CD1c-positive myeloid dendritic cell (primary cell): ENCODE measurements at regions not wholly inside any gene's neighbourhood (a gene's known extent, or its start where the extent isn't known, plus 50 kb on each side); places are given as distances from the start of the nearest gene placed in this dataset.
"Not testable (repeated sequence)": the region's sequence is repeated elsewhere in the genome, so short reads cannot be mapped to it uniquely, and the experiment has no call there.

Experiments
- DNase-seq: peaks from one replicate; pipeline ENCODE4 v3.0.0-alpha.2; 2016; ENCODE audit errors: extremely low spot score

DNA sequence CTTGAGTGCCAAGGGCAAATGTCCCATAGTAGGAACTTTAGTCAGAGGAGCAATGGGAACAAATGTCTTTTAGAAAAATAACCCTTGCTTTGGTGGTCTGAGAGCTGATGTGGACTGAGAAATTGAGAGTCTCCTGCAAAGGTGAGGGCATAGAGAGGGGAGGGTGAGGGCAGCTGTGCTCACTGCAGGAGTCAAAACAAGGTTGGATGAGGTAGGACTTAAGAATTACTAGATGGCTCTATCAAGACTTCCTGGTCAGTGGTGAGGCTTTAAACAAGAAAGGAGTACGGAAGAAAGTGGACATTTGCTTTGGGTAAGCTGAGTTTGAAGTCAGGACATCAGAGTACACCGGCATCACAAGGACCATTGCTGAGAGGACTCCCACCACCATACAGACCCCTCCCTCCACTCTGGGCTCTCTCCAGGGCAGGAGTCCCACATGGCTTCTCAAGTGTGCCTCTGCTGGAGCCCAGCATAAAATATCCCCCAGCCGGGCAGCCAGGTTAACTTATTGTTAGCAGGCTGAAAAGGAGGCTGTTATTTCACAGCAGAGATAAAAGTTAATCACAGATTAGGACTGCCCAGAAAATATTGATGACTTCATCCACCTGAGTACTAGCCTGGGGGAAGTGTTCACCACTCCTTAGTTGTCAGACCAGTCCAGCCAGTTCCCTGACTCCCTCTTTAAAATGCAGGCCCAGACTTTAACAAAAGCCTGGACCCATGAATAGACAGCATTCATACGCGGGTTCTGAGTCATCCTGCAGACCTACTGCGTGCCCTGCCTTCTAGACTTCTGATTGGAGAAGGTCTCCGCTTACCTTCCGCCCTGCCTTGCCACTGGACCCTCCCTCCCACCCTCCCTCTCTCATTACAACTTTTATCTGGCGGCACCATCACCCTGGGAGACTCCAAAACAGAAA lies 167.2 kb downstream of the BCL2L11 start:
- not testable (repeated sequence) for DNase-seq

- not testable (repeated sequence) for DNase-seq
Measured at GRCh38 chr2:111290370-111290769, 169.7 kb downstream of the BCL2L11 start.

GRCh38 chr2:111291566-111291965 lies 170.9 kb downstream of the BCL2L11 start:
- DNase-seq: not testable (repeated sequence)

DNA sequence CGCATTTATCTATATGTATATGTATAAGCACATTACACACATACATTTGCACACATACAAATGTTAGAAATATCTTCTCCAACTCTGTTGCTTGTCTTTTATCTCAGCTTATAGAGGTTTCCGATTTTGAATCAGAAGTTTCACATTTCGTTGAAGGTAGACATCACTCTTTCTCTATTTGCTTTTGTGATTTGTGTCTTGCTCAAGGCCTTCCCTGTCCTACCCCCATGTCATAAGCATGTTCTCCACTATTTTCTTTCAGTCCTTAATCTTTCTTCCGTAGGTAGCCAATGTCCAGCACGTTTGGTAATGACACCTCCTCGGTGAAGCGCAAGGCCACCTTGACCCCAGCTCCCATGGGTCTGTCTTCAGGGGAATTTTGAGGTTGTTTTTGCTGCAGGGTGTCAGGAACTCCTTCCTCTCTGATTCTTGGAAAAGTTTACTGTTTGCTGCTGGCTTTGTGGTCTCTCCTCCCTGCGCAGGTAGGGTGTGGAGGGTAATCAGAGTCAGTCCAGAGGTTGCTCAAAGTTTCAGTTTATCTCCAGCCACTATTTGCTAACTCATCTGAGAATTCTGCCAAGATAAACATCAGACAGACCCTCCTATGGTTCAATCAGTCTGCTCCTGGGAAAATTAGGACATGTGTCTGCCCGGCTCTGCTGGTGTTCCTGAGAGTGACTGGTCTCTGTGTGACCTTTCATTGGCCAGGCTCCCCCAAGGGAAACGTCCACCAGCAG lies 171.7 kb downstream of the BCL2L11 start:
- DNase-seq: not testable (repeated sequence)

DNA sequence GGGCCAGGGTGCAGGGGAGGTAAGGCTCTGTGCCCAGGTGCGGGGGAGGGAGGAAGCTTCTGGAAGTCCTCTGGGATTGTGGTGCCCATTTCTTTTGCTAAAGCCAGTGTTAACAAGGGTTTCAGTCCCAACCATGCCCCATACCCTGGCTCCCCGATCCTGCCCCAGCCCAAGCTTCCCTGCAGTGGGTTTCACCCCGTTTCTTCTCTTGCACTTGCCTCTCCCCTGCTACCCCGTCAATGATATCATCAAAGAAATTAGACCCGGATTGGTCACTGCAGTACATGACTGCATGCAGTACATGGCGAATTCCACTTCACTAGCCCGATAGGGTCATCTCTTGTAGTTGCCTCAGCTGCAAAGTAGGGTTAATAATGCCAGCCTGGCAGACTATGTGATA lies 174.0 kb downstream of the BCL2L11 start:
- DNase-seq: not testable (repeated sequence)

- DNase-seq: not testable (repeated sequence)
Measured at GRCh38 chr2:111296122-111296804, 175.5 kb downstream of the BCL2L11 start.

- DNase-seq: not testable (repeated sequence)
Measured at GRCh38 chr2:111297128-111297527, 176.4 kb downstream of the BCL2L11 start.

- DNase-seq: not testable (repeated sequence)
Measured at GRCh38 chr2:111298927-111299326, 178.2 kb downstream of the BCL2L11 start.

GRCh38 chr2:111299635-111300034 lies 178.9 kb downstream of the BCL2L11 start:
- DNase-seq: not testable (repeated sequence)

DNA sequence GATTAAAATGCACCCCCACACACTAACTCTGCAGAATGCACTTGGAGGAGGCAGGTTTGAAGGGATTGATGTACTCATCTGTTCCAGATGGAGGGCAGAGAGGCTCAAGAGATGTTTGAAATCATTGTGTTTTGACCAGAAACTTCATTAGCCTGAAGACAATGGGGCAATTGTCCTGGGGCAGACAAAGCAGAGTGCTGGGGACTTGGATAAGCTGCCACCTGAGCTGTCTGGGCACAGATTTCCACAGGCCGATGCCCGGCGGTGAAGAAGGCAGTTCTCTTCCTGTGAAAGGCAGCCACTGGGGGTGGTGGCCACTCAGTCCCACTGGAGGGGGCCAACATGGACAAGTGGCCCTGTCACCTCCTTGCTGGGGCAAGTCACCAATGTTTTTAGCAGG lies 181.0 kb downstream of the BCL2L11 start:
- DNase-seq: not testable (repeated sequence)

- DNase-seq: not testable (repeated sequence)
Measured at GRCh38 chr2:111302397-111303218, 181.9 kb downstream of the BCL2L11 start.

DNA sequence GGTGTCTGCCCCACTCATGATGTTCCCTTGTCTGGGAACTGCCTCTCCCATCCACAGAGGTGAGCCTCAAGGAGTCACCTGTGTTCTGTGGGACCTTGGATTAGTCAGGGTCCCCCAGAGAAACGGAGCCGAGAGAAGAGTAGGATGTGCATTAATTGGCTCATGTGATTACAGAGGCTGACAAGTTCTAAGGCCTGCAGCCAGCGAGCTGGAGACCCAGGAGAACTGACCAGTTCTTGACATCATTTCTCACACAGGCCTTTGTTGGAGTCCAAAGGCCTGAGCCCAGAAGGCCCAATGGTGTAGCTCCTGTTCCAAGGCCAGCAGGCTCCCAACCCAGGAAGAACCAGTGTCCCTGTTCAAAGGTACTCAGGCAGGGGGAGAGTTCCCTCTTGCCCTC lies 186.6 kb downstream of the BCL2L11 start:
- DNase-seq: not testable (repeated sequence)

- not testable (repeated sequence) for DNase-seq
Measured at GRCh38 chr2:111309231-111310075, 188.7 kb downstream of the BCL2L11 start.

GRCh38 chr2:111310395-111310794 lies 189.7 kb downstream of the BCL2L11 start:
- DNase-seq: not testable (repeated sequence)

- DNase-seq: not testable (repeated sequence)
Measured at GRCh38 chr2:111311568-111311967, 190.9 kb downstream of the BCL2L11 start.

DNA sequence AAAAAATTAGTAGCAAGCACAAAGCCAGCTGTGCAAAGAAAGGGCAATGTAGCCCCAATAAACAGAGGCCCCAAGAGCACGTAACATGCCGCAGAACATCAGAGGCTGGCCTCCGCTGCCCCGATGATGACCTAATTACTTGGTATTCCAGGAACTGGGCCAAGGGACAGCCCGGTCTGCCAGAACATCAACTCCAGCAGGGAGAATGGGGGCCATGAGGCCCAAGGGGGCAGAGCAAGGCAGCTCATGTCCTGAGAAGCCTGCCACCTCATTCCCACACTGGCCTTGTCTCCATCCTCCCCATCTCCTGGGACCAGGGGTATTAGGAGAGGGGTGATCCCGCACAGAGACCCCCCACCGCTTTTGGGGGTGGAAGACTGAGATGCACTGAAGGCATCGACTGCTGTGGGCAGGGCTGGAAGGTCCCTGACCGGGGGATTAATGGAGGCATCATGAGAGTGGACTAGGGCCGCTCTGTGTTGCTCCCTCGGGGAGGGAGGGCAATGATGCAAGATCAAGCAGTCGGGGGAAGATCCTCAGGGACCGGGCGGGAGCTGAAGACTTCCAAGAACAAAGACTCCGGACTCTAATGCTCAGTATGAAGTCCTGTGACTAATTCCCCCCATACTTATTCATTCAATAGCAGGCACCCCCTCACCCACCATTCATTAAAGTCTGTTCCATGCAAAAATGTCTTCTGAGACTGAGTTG lies 192.3 kb downstream of the BCL2L11 start:
- DNase-seq: not testable (repeated sequence)

DNA sequence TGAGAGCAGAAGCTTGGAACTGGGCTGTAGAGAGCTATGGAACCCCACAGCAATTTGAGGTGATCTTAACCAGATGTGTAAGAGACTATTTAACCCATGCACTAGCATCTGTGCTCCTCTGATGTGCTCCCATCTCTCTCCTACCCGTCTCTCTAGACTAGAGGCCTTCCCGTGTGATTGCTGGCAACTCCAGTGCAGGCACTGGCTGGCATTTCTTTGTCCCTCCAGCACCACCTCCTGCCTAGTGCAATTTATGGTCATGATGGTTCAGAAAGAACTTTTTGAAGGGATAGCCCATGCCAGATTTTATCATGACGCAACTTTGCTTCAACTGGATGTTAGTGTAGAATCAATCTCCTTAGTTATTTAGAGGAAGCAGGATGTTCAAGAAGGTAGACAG lies 193.0 kb downstream of the BCL2L11 start:
- not testable (repeated sequence) for DNase-seq

DNA sequence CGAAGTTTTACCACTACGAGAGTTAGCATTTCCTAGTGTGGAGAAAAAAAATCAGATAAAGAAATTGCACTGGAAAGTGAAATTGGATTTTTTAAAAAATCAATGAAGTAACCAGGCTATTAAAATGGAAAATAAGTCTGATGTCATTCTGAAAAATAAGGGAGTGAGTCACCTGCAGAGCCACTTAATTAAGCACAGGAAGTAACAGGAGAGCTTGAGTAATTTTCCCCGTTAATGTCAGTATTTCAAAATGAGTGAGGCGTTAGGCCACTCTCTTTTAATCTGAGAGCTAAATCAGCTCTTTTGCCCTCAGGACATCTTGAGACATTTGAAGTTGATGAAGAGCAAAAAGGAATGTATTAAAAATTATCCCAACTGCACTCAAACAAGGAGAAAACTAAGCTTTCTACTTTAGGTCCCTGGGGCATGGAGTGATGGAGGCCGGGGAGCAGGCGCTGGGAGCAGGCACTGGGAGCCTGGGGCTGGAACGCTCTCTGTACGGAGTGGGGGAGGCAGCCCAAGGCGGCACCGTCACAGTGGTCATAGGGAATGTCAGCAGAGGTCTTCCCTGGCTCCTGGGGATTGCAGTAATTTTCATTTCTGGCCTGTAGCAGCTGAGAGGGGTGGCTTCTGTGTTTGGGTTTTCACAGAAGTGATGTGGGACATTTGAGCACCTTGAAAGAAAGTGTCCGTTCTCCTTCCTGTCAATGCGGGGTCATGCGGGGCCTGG lies 194.6 kb downstream of the BCL2L11 start:
- DNase-seq: not testable (repeated sequence)
